H9 (cell line): ENCODE measurements at regions not wholly inside any gene's neighbourhood (a gene's known extent, or its start where the extent isn't known, plus 50 kb on each side); places are given as distances from the start of the nearest gene placed in this dataset.

ENCODE experiments used
- DNase-seq: peaks from one replicate; pipeline ENCODE4 v3.0.0-alpha.2; 2017
- H2AFZ ChIP-seq: one replicate; pipeline ENCODE4 v1.6.1; 2013; ENCODE audit warnings: mild to moderate bottlenecking, low read length, control low read depth, moderate library complexity
- H2AK5ac ChIP-seq: 2 replicates; pipeline ENCODE4 v1.6.1; 2013; ENCODE audit warnings: low read length, control low read depth, mixed read lengths; ENCODE audit not compliant: insufficient read length
- H2BK120ac ChIP-seq: one replicate; pipeline ENCODE4 v1.6.1; 2013; ENCODE audit warnings: low read depth, mild to moderate bottlenecking, low read length, control low read depth, inconsistent platforms; ENCODE audit not compliant: poor library complexity, severe bottlenecking
- H2BK12ac ChIP-seq: 2 replicates; pipeline ENCODE4 v1.6.1; 2013; ENCODE audit warnings: low read length, control low read depth, mixed read lengths, low read depth; ENCODE audit not compliant: insufficient read length
- H2BK15ac ChIP-seq: 2 replicates; pipeline ENCODE4 v1.6.1; 2013; ENCODE audit warnings: low read depth, low read length, control low read depth
- H2BK20ac ChIP-seq: one replicate; pipeline ENCODE4 v1.6.1; 2013; ENCODE audit warnings: low read depth, mild to moderate bottlenecking, low read length, control low read depth, inconsistent platforms; ENCODE audit not compliant: poor library complexity, severe bottlenecking
- H2BK5ac ChIP-seq: 2 replicates; pipeline ENCODE4 v1.6.1; 2013; ENCODE audit warnings: low read length, control low read depth, mixed read lengths; ENCODE audit not compliant: insufficient read length
- H3K14ac ChIP-seq: 2 replicates; pipeline ENCODE4 v1.6.1; 2013; ENCODE audit warnings: low read length, control low read depth; ENCODE audit not compliant: insufficient read depth
- H3K18ac ChIP-seq: 2 replicates; pipeline ENCODE4 v1.6.1; 2013; ENCODE audit warnings: low read depth, mild to moderate bottlenecking, mixed read lengths, low read length, control low read depth; ENCODE audit not compliant: insufficient read length
- H3K23ac ChIP-seq: 2 replicates; pipeline ENCODE4 v1.6.1; 2013; ENCODE audit warnings: low read length, control low read depth, mixed read lengths, low read depth; ENCODE audit not compliant: insufficient read length
- H3K23me2 ChIP-seq: 2 replicates; pipeline ENCODE4 v1.6.1; 2013; ENCODE audit warnings: low read depth, mild to moderate bottlenecking, mixed read lengths, low read length, control low read depth; ENCODE audit not compliant: insufficient read length, poor library complexity, severe bottlenecking
- H3K27ac ChIP-seq: 2 replicates; pipeline ENCODE4 v1.5.1; 2013; ENCODE audit warnings: low read length, control low read depth, mixed read lengths, low read depth; ENCODE audit not compliant: insufficient read length
- H3K27me3 ChIP-seq: 2 replicates; pipeline ENCODE4 v1.6.1; 2013; ENCODE audit warnings: low read length, control low read depth, inconsistent platforms; ENCODE audit not compliant: insufficient read depth
- H3K4ac ChIP-seq: 2 replicates; pipeline ENCODE4 v1.6.1; 2013; ENCODE audit warnings: low read depth, mild to moderate bottlenecking, control low read depth, inconsistent platforms, low read length, moderate library complexity
- H3K4me1 ChIP-seq: 2 replicates; pipeline ENCODE4 v1.6.1; 2013; ENCODE audit warnings: low read length, control low read depth, inconsistent platforms; ENCODE audit not compliant: insufficient read depth
- H3K4me2 ChIP-seq: 2 replicates; pipeline ENCODE4 v1.6.1; 2013; ENCODE audit warnings: low read length, control low read depth, mixed read lengths; ENCODE audit not compliant: insufficient read length, insufficient read depth
- H3K56ac ChIP-seq: 2 replicates; pipeline ENCODE4 v1.6.1; 2013; ENCODE audit warnings: low read depth, mild to moderate bottlenecking, mixed read lengths, low read length, control low read depth; ENCODE audit not compliant: insufficient read length
- H3K79me1 ChIP-seq: 2 replicates; pipeline ENCODE4 v1.6.1; 2013; ENCODE audit warnings: low read depth, mild to moderate bottlenecking, moderate library complexity, low read length, control low read depth, inconsistent platforms; ENCODE audit not compliant: insufficient read depth, poor library complexity, severe bottlenecking
- H3K79me2 ChIP-seq: 2 replicates; pipeline ENCODE4 v1.6.1; 2013; ENCODE audit warnings: low read length, control low read depth, inconsistent platforms; ENCODE audit not compliant: insufficient read depth
- H3K9ac ChIP-seq: 2 replicates; pipeline ENCODE4 v1.6.1; 2013; ENCODE audit warnings: low read length, control low read depth, mixed read lengths; ENCODE audit not compliant: insufficient read length; ENCODE audit errors: extremely low read depth
- H3K9me3 ChIP-seq: one replicate; pipeline ENCODE4 v1.6.1; 2013; ENCODE audit warnings: low read depth, low read length, inconsistent platforms; ENCODE audit not compliant: control insufficient read depth
- H3T11ph ChIP-seq: one replicate; pipeline ENCODE4 v1.6.1; 2013; ENCODE audit warnings: mild to moderate bottlenecking, low read length, control low read depth, inconsistent platforms
- H4K20me1 ChIP-seq: one replicate; pipeline ENCODE4 v1.6.1; 2013; ENCODE audit not compliant: control insufficient read depth, insufficient read length, insufficient read depth
- H4K5ac ChIP-seq: 2 replicates; pipeline ENCODE4 v1.6.1; 2013; ENCODE audit warnings: low read depth, mild to moderate bottlenecking, mixed read lengths, low read length, control low read depth; ENCODE audit not compliant: insufficient read length
- H4K8ac ChIP-seq: replicated peaks from 2 replicates; pipeline ENCODE4 v1.6.1; 2013; ENCODE audit warnings: low read length, control low read depth, mixed read lengths, low read depth; ENCODE audit not compliant: insufficient read length
- H4K91ac ChIP-seq: 2 replicates; pipeline ENCODE4 v1.6.1; 2013; ENCODE audit warnings: low read depth, mild to moderate bottlenecking, moderate library complexity, mixed read lengths, low read length, control low read depth; ENCODE audit not compliant: insufficient read length
- H3K27ac Mint-ChIP-seq, 3 experiments: 2 replicates in 2 of 3; 3 replicates in 1 of 3; pipeline ENCODE4 v1.8.0; 2020 to 2021; ENCODE audit warnings: mixed read lengths in 3 of 3, mild to moderate bottlenecking in 1 of 3, moderate library complexity in 1 of 3
- H3K27me3 Mint-ChIP-seq: 2 replicates; pipeline ENCODE4 v1.8.0; 2021; ENCODE audit warnings: low read depth, mild to moderate bottlenecking, moderate library complexity, mixed read lengths
- H3K36me3 Mint-ChIP-seq, 3 experiments: 2 replicates in 2 of 3; 3 replicates in 1 of 3; pipeline ENCODE4 v1.8.0; 2020 to 2021; ENCODE audit warnings: low read depth in 3 of 3, mixed read lengths in 3 of 3; ENCODE audit not compliant: insufficient read depth in 1 of 3
- H3K4me1 Mint-ChIP-seq, 2 experiments: 2 replicates each; pipeline ENCODE4 v1.8.0; 2020; ENCODE audit warnings: mixed read lengths in 2 of 2
- H3K4me3 Mint-ChIP-seq, 2 experiments: 2 replicates in 1 of 2; 3 replicates in 1 of 2; pipeline ENCODE4 v1.8.0; 2020 to 2021; ENCODE audit warnings: mild to moderate bottlenecking in 2 of 2, mixed read lengths in 2 of 2, moderate library complexity in 1 of 2
- H3K9me3 Mint-ChIP-seq, 2 experiments: 2 replicates in 1 of 2; 3 replicates in 1 of 2; pipeline ENCODE4 v1.8.0; 2020; ENCODE audit warnings: mild to moderate bottlenecking in 2 of 2, mixed read lengths in 2 of 2, moderate library complexity in 1 of 2
- WGBS: extraction: QIAGEN DNeasy Blood & Tissue Kit; methylation state at CpG from one replicate; pipeline ENCODE4 v1.1.7; 2013; ENCODE audit warnings: missing lambda C conversion rate, low lambda C conversion rate, mixed read lengths; ENCODE audit not compliant: insufficient read length; ENCODE audit errors: extremely low coverage; 5-methylcytosine and 5-hydroxymethylcytosine counted together
- TF ChIP-seq, protein P1 (sequence below): fragments of 200-600 bp; sonication (generic); conservative IDR thresholded peaks from 3 replicates; pipeline ENCODE4 v1.8.0; 2021; ENCODE audit warnings: antibody characterized with exemption, mild to moderate bottlenecking

DNA sequence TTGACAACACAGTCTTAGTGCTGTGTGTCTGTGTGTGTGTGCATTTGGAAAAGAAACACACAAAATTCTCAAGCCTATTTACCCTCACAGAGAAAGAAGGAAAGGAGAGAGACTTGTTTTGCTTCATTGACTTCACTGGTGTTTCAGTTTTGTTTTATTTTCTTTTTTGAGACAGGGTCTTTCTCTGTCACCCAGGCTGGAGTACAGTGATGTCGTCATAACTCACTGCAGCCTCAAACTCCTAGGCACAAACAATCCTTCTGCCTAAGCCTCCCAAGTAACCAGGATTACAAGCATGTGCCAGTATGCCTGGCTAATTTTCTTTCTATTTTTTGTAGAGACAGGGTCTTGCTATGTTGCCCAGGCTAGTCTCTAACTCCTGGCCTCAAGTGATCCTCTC, 636.9 kb downstream of the TAFA4 start:
- Histone ChIP-seq H3K27me3 (no peaks in the 10 kb centered on the region), H2BK5ac (no peak overlapping the region), H3K23me2 (no peaks in the 10 kb centered on the region), H3K23ac (no peak overlapping the region), H3K4me1 (no peaks in the 10 kb centered on the region), H3K27ac (no peak overlapping the region), H3K9me3 (no peaks in the 10 kb centered on the region), H3K9ac (no peak overlapping the region), H4K8ac (no peak overlapping the region), H2BK15ac (no peak overlapping the region), H2AK5ac (no peak overlapping the region), H3K56ac (no peak overlapping the region), H3K79me1 (no peaks in the 10 kb centered on the region), H3T11ph (no peak overlapping the region), H4K91ac (no peak overlapping the region), H3K79me2 (no peaks in the 10 kb centered on the region), H3K14ac (no peak overlapping the region), H4K5ac (no peak overlapping the region), H2BK20ac (no peak overlapping the region), H2AFZ (no peak overlapping the region), H2BK120ac (no peak overlapping the region), H2BK12ac (no peak overlapping the region), H4K20me1 (no peaks in the 10 kb centered on the region), H3K4ac (no peak overlapping the region), H3K18ac (no peak overlapping the region), H3K4me2 (no peak overlapping the region)
- DNase-seq = no peak
- TF ChIP-seq, protein P1, sequence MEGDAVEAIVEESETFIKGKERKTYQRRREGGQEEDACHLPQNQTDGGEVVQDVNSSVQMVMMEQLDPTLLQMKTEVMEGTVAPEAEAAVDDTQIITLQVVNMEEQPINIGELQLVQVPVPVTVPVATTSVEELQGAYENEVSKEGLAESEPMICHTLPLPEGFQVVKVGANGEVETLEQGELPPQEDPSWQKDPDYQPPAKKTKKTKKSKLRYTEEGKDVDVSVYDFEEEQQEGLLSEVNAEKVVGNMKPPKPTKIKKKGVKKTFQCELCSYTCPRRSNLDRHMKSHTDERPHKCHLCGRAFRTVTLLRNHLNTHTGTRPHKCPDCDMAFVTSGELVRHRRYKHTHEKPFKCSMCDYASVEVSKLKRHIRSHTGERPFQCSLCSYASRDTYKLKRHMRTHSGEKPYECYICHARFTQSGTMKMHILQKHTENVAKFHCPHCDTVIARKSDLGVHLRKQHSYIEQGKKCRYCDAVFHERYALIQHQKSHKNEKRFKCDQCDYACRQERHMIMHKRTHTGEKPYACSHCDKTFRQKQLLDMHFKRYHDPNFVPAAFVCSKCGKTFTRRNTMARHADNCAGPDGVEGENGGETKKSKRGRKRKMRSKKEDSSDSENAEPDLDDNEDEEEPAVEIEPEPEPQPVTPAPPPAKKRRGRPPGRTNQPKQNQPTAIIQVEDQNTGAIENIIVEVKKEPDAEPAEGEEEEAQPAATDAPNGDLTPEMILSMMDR = no peak
- WGBS = no CpG with 5 or more reads among the region's 1 CpG
- no peak overlapping the region for H3K4me3 Mint-ChIP-seq
- H3K27me3 Mint-ChIP-seq = no peaks in the 10 kb centered on the region
- peaks cover 2 to 5% (median 4%) of the 10 kb centered on the region in 3 experiments; a peak in 5 of 7 replicates for H3K36me3 Mint-ChIP-seq
- H3K9me3 Mint-ChIP-seq = peaks cover 11 to 13% of the 10 kb centered on the region in 2 experiments
- no peak overlapping the region for H3K27ac Mint-ChIP-seq
- H3K4me1 Mint-ChIP-seq = no peaks in the 10 kb centered on the region
